ENCODE measurements at regions not wholly inside any gene's neighbourhood (a gene's known extent, or its start where the extent isn't known, plus 50 kb on each side); places are given as distances from the start of the nearest gene placed in this dataset.

DNA sequence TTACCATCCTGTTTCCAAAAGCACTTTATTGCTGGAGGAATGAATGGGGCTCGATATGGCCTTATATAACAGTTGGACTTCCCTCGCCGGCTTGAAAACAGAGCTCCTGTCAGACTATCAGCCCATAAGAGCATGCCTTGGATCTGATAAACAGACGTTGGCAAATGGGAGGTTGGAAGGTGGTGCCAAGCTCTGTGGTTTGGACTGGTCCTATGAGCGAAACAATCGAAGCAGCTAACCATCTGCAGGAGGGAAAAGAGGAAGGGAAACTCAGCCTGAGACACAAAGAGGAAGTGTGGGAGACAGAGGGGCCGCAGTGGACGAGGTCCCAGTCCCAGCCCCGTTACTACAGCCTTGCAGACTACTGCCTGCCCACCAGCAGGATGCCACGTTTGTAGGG, 92.9 kb downstream of the TFAP2C start:
- Histone ChIP-seq H3K4me1 (no peaks in the 10 kb centered on the region), H3K36me3 (replicated peaks in 1 of 2; ENCODE audit: insufficient read depth in 1 of 2, low read depth in 2 of 2) (no peaks in the 10 kb centered on the region), H3K9me3 (no peaks in the 10 kb centered on the region), H3K4me3 (no peak overlapping the region), H3K27ac (no peak overlapping the region), H3K27me3 (no peaks in the 10 kb centered on the region)
- intact Hi-C loops (cut with DNase I) = no loop called here
- DNase-seq (peak in 2 of 4 donors; percentile 6 to 44), ATAC-seq (no peak)
- 41 to 60% methylated on average over 10 of the region's 10 CpGs for WGBS, 2 donors
- TF ChIP-seq, protein P1, sequence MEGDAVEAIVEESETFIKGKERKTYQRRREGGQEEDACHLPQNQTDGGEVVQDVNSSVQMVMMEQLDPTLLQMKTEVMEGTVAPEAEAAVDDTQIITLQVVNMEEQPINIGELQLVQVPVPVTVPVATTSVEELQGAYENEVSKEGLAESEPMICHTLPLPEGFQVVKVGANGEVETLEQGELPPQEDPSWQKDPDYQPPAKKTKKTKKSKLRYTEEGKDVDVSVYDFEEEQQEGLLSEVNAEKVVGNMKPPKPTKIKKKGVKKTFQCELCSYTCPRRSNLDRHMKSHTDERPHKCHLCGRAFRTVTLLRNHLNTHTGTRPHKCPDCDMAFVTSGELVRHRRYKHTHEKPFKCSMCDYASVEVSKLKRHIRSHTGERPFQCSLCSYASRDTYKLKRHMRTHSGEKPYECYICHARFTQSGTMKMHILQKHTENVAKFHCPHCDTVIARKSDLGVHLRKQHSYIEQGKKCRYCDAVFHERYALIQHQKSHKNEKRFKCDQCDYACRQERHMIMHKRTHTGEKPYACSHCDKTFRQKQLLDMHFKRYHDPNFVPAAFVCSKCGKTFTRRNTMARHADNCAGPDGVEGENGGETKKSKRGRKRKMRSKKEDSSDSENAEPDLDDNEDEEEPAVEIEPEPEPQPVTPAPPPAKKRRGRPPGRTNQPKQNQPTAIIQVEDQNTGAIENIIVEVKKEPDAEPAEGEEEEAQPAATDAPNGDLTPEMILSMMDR (IDR thresholded peaks at IDR 0.05) = no peak
- no peak for TF ChIP-seq POLR2A (IDR thresholded peaks at IDR 0.05)

DNA sequence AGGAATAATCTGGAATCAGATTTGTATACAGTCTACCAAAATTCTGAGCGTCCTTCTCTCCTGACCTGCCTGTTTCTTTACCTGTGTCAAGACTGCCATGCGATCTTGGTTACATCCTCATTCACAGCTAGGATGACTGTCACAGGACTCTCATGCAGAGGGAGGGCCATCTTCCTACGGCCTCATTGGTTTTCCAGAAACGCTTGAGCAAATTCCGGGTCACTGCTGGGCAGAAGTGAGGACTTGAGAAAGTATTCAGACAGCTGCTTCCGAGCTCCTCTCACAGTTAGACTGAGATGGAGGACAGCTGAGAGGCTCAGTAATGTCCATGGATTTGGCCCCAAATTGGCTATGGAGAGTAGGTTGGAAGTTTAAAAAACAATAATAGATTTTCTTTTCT, 94.2 kb downstream of the TFAP2C start:
- intact Hi-C loops (cut with DNase I) = no loop called here
- ATAC-seq = no peak

DNA sequence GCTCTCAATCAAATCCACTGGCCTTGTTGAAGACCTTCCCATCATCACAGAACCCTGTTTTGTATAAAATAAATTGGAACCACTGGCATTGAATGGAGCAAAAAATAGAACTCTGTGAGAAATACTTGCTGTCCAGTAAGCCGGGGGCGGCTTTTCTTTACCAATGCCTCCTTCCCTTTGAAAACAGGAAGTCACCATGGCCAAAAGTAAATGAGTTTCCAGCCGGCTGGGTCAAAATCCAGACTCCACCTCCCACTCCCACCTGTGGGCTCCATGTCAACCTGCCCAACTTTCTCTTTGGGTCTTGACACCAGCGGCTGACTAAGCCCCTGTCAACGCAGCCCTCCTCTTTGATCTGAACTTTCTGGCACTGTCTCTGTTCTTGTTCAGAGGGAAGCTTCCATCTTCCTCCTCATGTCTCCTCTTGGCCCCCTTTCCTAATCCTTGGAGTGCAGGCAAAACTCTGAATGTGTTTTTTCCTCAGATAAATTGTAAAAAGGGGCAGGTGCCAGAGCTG, 95.2 kb downstream of the TFAP2C start:
- no peaks in the 10 kb centered on the region for H3K9me3 ChIP-seq
- no peaks in the 10 kb centered on the region for H3K27me3 ChIP-seq
- DNase-seq (no peak), ATAC-seq (no peak)
- H3K4me3 ChIP-seq = no peak overlapping the region
- intact Hi-C loops (cut with DNase I) = no loop called here
- WGBS, 2 donors = 48 to 66% methylated on average over 5 of the region's 5 CpGs
- TF ChIP-seq POLR2A (IDR thresholded peaks at IDR 0.05) = no peak
- TF ChIP-seq, protein P1 (IDR thresholded peaks at IDR 0.05) = no peak
- H3K36me3 ChIP-seq (replicated peaks in 1 of 2; ENCODE audit: insufficient read depth in 1 of 2, low read depth in 2 of 2) = no peaks in the 10 kb centered on the region
- no peak overlapping the region for H3K27ac ChIP-seq
- H3K4me1 ChIP-seq = no peaks in the 10 kb centered on the region

More for the DNA sequence above, 94.2 kb downstream of the TFAP2C start:
- WGBS, 2 donors = 62 to 64% methylated on average over 6 of the region's 6 CpGs
- H3K27me3 ChIP-seq = no peaks in the 10 kb centered on the region
- no peaks in the 10 kb centered on the region for H3K4me1 ChIP-seq
- no peak for DNase-seq
- no peaks in the 10 kb centered on the region for H3K36me3 ChIP-seq (replicated peaks in 1 of 2; ENCODE audit: insufficient read depth in 1 of 2, low read depth in 2 of 2)
- TF ChIP-seq, protein P1 (IDR thresholded peaks at IDR 0.05) = no peak
- no peak for TF ChIP-seq POLR2A (IDR thresholded peaks at IDR 0.05)
- no peak overlapping the region for H3K27ac ChIP-seq
- H3K9me3 ChIP-seq = no peaks in the 10 kb centered on the region
- no peak overlapping the region for H3K4me3 ChIP-seq

DNA sequence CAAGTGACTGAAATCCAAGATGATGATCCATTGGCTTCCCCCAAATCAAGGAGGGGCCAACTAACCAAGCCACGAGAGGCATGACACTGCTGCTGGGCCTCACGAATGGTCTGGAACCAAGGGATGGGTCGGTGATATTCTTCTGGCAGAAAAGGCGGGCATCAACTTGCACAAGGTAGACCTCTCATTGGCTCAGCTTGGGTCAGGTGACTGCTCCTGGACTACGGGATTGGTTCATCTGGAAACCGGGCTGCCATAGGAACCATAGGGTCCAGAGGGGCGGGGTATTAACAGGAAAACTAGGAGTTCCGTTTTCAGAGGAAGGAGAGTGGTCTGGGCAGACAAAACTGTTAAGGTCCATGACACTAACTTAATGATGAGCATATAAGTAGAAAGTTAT, 100.9 kb downstream of the TFAP2C start:
- 71 to 85% methylated on average over 7 to 8 of the region's 8 CpGs for WGBS, 2 donors
- H3K9me3 ChIP-seq = no peaks in the 10 kb centered on the region
- H3K4me1 ChIP-seq = no peaks in the 10 kb centered on the region

DNA sequence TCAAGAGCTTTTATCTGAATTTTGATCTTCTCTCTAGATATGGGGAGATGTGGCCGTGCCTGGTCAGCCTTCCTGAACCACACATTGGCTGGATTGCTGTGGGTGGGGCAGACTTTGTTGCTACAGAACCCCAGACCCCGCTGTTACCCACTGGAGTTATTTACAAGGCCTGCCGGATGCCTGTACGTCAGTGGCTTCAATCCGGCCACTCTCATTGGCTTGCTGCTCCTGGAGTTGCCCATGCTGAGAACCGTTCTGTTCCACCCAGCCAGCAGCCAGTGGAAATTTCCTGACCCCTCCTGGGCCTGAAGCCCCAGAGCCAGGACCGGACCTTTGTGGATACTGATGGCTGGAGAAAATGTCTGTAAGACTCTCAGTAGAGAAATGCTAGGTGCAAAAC, 101.9 kb downstream of the TFAP2C start:
- TF ChIP-seq POLR2A (IDR thresholded peaks at IDR 0.05) = no peak
- TF ChIP-seq, protein P1 (IDR thresholded peaks at IDR 0.05) = no peak

More for the DNA sequence above, 100.9 kb downstream of the TFAP2C start:
- Histone ChIP-seq H3K4me3 (no peak overlapping the region), H3K27me3 (no peaks in the 10 kb centered on the region), H3K36me3 (replicated peaks in 1 of 2; ENCODE audit: insufficient read depth in 1 of 2, low read depth in 2 of 2) (no peaks in the 10 kb centered on the region), H3K27ac (no peak overlapping the region)
- intact Hi-C loops (cut with DNase I) = no loop called here
- TF ChIP-seq POLR2A (IDR thresholded peaks at IDR 0.05) = no peak
- TF ChIP-seq, protein P1 (IDR thresholded peaks at IDR 0.05) = no peak
- no peak for DNase-seq
- ATAC-seq = no peak

More for the DNA sequence above, 101.9 kb downstream of the TFAP2C start:
- Histone ChIP-seq H3K27me3 (no peaks in the 10 kb centered on the region), H3K4me3 (no peak overlapping the region), H3K36me3 (replicated peaks in 1 of 2; ENCODE audit: insufficient read depth in 1 of 2, low read depth in 2 of 2) (no peaks in the 10 kb centered on the region), H3K4me1 (peaks cover 3% of the 10 kb centered on the region), H3K27ac (no peak overlapping the region), H3K9me3 (no peaks in the 10 kb centered on the region)
- intact Hi-C loops (cut with DNase I) = no loop called here
- DNase-seq = no peak
- 49 to 67% methylated on average over 7 of the region's 7 CpGs for WGBS, 2 donors
- no peak for ATAC-seq
